ENCODE measurements at regions not wholly inside any gene's neighbourhood (a gene's known extent, or its start where the extent isn't known, plus 50 kb on each side); places are given as distances from the start of the nearest gene placed in this dataset.
"Not testable (repeated sequence)": the region's sequence is repeated elsewhere in the genome, so short reads cannot be mapped to it uniquely, and the experiment has no call there.

DNA sequence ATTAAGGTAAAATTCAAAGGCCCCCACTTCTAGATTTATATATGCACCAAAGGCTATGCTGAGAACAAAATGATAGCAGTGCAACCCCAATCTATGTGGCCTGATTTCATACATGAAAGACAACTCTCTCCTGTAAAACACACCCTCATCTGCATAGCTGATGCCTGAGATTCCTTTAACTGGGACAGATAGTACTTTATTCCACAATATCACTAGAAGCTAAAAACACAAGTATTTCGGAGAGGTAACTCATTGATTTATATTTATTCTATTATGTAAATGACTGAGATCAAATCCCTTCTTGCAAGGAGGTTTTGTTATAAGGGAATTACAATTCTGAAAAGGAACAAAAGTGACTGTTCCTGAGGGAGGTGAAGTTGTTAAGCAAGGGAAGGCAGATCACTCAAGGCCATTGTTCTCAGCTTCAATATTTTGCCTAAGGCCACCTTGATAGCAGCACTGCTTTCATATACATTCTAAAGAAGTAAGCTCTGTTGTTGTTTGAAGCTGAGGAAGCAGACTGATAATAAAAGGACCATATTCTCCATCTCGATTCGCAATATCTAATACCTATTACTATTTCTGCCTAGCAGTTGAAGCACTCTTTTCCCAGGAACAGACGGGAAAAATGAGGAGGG lies 471.0 kb upstream of the CDH7 start:
- no peak for DNase-seq

DNA sequence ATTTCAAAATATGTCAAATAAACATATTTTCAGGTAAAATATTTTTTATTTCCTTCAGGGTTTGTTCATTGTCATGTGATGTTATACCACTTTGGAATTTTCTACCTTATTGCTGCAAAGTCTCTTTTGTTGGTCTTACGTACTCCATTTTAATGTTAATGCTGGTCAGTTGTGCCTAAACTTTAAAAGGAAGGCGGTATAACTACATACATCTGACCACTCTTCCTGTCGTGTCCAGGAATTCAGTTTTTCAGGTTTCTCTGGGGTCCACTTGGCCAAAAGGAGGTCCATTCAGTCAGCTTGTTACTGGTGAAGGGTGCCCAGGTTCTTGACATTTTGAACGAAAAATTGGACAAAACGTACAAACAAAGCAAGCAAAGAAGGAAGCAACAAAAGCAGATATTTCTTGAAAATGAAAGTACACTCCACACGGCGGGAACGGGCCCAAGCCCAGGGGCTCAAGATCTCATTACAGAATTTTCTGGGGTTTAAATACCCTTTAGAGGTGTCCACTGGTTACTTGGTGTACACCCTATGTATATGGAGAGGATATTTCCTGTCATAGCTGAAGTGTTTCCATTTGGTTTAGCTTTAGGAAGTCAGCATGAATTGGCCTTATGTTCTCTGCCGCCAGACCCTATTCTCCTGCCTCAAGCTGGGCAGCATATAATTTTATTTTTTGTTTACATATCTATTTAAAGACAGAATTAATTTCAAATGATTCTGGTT lies 471.7 kb upstream of the CDH7 start:
- DNase-seq, result no peak

DNA sequence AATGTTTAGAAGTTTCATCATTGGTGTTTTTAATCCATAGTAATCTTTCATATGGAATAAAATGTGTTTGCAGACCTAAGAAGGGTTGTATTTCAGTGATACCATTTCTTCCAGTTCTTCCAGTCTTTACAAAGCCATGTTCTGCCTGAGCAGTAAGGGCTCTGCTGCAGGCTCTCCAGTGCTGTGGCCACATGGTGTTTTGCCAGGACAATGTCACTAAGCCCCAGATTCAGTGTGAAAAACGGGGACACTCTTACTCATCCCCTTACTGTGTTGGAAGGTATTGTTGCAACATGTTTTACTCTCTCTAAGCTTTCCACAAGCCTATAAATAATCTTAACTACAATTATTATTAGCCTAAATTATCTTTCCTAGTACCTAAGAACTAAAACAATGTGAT lies 481.4 kb upstream of the CDH7 start:
- DNase-seq, result no peak

DNA sequence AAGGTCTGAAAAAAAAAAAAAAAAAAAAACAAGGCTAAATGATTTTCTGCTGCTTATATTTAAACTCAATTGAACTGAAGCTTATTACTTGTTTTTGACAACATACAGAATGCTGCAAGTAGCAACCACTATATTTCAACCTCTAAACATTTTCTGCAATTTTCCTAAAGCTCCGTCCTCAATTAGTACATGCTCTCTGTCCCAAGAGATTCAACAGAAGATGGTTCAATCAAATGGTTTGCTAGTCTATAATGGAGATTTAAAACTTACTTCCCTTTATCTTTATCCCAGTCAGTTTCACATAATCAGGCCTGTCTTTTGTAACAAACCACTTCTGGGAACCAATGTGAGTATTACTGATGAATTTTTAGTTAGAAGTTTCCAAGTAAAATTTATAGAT lies 485.1 kb upstream of the CDH7 start:
- DNase-seq, result no peak

DNA sequence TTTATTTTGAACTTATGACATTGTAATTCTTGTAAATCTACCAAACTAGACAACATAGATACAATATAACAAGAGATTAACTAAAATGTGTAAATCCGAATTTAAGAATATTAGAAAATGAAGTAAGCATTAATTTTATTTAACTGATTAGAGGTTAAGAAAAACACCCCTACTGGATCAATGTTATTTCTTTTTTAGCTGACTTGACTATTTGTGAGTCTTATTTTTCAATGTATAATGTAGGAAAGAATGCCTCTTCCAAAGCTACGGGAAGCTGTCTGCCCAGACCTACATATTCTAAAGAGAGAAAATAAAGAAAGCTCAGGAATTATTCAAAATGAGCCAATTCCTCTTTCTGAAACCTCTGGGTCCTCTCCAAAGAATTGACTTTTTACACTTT lies 490.8 kb upstream of the CDH7 start:
- DNase-seq, result no peak

DNA sequence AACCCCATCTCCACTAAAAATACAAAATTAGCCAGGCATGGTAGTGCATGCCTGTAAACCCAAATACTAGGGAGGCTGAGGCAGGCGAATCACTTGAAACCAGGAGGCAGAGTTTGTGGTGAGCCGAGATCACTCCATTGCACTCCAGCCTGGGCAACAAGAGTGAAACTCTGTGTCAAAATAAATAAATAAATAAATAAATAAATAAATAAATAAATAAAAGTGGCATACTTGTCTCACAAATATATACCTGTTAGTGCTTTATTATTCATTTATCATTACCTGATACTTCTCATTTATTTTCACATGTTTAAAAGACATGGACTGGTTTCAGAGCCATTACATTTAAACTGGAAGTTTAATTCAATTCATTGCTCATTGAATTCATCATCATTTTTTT lies 491.4 kb upstream of the CDH7 start:
- no peak for DNase-seq

DNA sequence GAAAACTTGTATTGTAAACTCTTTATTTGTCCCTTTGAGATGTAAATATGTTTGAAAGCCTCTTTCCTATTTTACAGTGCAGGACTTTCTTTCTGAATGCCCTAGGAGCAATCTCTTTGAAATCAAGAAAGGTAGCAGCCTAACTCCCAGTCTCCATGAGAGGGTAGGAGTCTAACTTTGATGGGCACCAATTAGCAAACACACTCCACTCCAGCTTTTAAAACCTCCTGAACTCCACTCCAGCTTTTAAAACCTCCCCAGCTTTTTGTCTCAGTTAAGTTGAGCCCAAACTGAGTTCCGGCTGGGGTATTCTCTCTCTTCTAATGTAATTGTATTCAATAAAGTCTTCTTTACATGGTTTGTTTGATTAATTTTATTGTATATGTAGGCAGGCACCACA lies 493.7 kb upstream of the CDH7 start:
- DNase-seq, result no peak

DNA sequence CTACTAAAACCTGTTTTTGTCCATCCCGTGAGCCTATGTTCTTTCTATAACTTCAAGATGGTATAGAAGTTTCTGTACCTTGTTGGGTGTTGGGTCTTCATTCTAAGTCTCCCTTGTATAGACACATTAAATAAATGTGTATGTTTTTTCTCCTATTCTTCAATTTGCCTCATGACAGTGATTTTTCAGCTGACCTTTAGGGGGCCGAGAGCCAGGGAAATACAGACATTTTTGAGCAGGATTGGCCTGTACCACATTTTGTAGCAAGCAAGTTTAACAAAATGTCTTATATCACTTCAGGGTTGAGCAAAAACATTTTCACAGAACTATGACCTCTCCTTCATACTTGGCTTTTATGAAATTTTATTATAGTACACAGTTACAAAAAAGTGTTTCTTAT lies 495.4 kb upstream of the CDH7 start:
- no peak for DNase-seq

DNA sequence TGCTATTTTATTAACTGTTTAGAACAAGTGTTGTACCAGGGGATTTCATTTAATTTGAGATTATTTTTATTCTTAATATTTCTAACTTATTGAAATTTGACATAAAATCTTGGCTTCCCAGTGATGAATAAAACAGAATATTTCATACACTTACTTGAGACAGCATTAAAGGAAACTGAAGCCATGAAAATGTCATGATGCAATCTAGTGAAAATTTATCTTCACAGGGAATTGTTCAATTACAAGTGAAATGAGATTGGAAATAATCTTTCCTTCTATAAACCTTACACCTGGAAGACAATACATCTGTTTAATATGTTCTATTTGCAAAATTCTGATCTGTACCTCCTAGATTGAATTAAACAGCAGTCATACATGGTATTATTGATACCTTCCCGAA lies 511.0 kb upstream of the CDH7 start:
- DNase-seq, result no peak

DNA sequence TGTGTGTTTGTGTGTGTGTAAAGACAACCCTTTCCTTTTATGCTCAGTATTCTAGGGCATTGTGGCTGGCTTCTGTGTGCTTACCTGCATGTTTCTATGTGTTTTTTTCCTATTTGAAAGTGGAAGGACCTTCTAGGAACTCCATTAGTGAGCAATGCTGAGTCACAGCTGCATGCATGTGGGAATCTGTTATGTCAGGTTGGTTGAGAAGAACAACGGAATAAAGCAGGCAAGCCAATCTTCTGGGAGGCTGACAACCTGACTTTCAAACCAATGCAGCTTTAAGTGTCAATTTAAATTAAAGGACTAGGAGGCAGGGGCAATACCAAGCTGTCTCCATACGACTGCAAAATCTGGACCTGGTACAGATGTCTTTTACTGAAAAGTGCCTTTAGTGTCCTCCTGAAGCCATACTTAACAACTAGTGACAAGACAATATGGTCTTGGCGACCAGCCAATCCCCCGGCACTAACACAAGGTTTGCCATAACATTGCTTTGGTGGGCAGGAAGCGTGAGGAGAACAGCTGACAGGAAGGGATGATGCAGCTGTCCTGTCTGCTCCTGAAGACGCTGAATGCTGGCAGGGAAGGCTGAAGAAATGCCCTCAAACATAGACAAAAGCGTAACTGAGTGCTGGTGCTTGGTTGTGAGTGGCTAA lies 514.7 kb upstream of the CDH7 start:
- peak; percentile 42 for DNase-seq

DNA sequence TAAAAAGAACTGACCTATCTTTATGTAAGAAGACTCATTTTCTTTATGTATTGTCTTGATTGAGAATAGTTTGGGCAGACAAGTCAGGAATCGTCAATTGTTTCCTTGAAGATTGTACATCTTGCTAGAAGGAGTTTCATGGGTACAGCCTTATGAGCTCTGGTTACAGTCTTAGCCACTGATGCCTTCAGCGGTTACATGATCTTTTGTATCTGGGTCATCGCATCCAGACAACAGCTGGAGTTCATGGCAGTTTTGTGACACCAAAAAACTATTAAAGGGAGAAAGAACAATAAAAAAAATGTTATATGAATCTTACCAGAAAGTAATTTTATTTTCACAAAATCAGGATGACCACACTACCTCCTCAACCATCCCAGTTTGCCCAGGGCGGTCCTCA lies 520.5 kb upstream of the CDH7 start:
- DNase-seq, result no peak

DNA sequence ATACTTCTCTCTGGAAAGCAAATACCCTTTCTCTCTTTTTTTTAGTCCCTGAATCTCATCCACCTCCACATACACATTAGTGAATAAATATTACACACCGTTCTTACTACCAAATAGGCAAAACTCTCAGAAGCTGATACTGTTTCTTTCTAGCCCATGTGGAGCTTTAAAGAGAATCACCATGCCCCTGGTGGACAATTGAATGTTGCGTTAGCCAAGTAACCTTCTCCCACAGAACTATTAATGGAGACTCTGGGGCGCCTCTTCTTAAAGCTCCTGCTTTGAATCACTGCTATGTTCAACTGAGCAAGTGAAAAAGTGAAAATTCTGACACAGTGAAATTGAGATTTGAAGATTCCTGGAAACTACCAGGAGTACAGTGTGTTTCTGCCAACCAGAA lies 522.8 kb upstream of the CDH7 start:
- DNase-seq, result no peak

DNA sequence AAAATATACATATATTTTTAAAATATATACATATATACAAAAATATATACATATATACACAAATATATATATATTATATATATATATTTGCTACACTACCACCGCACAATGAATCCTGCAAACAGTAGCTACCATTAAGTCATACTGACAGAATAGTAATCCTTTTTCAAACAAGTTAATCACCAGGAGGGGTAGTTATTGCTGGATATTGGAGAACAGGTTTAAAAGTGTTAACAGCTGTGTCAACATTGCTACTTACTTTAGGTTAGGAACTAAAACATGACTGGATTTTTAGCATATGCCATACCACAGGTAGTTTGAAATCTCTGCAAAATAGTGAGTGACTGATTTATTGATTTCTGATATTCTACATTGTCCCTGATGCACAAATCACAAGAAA lies 529.1 kb upstream of the CDH7 start:
- DNase-seq, result no peak

DNA sequence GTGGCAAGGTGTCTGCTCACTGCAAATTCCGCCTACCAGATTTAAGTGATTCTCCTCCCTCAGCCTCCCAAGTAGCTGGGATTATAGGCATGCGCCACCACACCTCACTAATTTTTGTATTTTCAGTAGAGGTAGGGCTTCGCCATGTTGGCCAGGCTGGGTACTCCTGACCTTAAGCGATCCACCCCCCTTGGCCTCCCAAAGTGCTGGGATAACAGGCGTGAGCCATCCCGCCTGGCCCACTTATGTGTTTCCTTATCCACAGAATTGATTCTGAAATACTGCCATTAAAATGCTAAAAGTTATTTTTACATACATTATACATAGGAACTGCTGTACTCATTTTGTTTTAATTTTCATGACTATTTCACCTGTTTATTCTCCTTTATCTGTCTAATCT lies 529.7 kb upstream of the CDH7 start:
- DNase-seq, result no peak

DNA sequence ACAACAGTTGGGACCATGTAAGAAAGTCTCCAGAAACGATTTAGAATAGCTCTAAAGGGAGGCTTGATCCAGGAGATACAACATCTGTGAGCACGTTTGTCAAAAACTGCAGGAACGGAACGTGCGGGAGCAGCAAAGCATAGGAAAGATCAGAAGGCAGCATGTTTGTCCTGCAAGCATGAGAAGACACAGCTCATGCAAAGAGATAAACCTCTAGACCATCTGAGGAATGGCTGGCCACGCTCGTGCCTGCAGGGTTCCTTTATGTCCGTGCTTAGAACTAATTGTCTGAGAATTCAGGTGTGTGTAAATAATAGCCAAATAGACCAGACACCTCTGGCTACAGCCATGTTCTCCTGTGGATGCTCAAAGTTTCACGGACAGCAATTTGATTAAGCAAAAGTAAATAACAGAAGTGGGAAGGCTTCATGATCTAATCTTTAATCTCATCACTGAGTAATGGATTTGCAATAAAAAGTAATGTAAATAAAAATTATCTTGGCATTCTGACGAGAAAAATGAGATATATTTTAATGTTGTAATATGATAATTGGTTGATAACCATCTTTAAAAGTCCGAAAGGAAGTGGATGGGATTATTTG lies 534.8 kb upstream of the CDH7 start:
- DNase-seq, result no peak

DNA sequence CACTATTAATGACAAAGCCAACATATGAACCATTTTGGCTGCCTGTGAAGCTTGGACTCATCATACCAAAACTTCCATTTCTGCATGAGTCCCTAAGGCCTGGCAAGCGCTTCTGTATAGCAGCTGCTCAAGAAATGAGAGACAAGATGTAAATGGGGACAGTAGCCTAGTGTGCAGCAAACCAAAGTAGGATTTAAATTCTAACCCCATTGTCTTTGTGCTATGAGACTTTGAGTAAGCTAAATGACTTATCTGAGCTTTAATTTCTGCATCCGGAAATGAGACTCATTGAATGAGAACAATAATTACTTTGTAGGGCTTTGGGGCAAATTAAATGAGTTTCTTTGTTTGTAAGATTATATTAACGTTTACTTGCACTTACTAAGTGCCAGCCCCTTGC lies 536.4 kb upstream of the CDH7 start:
- no peak for DNase-seq

DNA sequence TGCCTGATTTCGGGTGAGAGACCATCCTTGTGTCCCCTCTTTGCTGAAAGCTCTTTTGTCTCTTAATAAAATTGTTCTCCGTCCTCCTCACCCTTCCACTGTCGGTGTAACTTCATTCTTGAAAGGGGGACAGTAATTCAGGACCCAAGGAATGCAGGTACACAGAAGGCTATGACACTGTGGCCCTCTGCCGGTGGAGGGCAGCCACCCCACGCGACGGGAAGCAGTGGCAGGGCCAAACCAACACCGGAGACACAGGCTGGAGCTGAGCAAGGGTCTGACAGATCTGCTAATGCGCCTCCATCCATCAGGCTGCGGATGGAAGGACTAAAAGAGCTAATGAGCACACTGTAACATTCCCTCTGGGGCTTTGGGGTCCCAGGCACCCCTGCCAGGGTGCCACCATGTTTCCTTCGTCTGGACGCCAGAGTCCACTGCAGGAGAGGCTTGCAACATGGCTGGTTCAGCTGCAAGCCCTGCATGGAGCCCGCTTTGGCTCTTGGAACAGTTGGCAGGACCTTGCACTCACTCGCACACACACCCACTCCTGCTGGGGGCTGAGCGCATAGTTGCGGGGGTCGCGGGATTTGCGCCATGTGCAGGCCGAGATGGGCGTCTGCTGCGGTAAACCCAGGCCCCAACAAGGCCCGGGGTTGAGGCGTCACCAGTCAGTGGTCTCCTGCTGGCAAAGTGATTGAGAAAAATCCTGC lies 544.1 kb upstream of the CDH7 start:
- DNase-seq, result no peak

DNA sequence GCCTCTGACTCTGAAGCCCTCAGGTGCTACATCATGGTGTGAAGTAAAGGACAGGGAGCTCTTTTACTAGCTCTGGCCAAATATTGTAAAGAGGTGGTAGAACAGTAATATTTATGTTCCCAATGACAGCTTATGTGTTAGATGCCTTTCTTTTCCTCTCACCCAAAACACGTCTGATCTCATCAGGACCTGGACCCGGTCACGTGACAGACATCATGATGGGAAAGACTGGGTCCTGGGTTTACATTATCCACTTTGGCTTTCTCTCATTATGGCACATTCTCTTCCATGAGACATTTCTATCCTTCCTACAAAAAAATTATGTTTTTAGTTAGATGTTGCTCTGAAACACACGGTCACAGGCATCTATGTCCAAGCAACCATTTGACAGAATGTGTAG lies 548.7 kb upstream of the CDH7 start:
- no peak for DNase-seq

DNA sequence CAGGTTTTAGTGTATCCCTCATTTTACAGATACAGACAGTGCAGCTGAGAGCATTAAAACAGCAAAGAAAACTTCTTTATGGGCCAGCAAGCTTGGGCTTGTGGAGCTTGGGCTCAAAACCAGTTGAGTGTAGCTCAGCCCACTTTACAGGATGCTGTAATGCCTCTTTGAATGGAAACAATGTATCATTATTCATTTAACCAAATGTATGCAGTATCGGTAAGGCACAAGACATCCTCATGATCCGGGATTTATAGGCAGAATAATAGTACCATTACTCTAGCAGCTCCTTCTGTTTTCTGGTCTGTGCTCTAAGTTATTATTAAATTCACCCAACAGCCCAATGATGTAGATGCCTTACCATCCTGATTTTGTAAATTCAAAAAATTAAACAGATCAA lies 575.1 kb upstream of the CDH7 start:
- DNase-seq, result no peak

DNA sequence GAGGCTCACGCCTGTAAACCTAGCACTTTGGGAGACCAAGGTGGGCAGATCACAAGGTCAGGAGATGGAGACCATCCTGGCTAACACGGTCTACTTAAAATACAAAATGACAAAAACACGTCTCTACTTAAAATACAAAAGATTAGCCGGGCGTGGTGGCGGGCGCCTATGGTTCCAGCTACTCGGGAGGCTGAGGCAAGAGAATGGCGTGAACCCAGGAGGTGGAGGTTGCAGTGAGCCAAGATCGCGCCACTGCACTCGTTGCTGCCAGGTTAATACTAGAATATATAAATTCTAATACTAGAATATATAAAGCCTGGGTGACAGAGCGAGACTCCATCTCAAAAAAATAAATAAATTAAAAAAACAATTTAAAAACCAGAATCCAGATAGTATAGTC lies 588.7 kb upstream of the CDH7 start:
- not testable (repeated sequence) for DNase-seq

DNA sequence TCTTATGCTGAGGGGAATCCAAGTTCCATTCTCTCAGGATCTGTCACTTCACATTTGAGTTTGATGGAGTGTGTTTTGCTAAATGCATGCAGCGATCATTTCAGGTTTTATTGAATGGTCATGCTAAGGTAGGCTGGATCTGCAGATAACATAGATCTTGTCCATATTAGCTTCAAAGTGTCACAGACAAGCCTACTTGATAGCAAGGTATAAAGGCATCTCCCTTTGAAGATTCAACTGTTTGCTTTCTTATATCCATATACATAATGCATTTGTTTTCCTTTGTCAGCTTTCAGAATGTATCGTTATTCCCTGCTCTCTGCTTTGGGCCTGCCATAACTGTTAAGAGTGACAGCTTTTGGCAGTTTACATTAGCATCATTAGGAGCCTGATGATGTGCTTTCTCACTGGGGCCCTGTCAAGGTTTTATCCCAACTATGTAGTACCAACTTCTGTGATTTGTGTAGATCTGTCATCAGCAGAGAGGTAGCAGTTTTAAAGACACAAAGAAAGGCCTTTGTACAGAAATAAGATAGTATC lies 604.3 kb upstream of the CDH7 start:
- DNase-seq, result no peak

DNA sequence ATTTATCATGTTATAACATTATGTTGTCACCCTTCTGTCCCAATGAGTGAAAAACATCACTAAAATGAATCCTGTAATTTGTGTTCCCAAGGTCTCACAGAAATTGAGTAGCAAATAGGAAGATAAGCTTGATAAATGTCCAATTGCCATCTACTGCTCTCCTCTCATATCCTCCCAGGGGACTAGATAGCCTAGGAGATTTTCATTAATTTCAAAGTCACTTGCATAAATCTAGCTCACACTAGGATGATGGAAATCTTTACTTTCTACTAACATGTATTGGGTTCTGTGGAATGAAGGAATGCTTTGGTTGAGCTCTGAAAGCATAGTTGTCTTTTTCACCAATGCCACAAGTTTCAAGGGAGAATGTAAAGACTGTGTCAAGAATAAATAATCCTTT lies 605.5 kb upstream of the CDH7 start:
- DNase-seq, result no peak

DNA sequence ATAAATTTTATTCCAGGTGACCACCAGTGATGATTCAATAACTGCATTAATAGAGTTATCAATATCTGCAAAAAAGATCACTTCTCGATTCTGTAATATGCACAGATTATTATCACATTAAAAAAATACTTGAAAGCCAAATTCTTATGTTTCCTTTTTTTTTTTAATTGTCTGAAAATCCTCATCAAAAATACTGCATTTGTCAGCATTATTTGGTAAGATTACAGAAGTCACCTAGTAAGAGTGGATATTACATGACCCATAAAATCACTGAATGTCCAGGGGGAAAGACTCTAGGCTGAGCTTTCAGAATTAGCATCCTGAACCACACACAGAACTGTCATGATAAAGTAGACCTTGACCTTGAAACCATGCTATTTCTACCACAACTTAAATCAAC lies 617.2 kb upstream of the CDH7 start:
- DNase-seq, result no peak
